SK-N-SH (cell line): ENCODE measurements at regions not wholly inside any gene's neighbourhood (a gene's known extent, or its start where the extent isn't known, plus 50 kb on each side); places are given as distances from the start of the nearest gene placed in this dataset.

ENCODE experiments used
- EP300 ChIP-seq, 2 experiments: IDR thresholded peaks; 2 replicates each; pipeline versions ENCODE4 v1.4.0 to v1.6.1; 2012; ENCODE audit warnings: borderline replicate concordance in 1 of 2, low read depth in 1 of 2, low read length in 1 of 2
- EZH2phosphoT487 ChIP-seq: fragments of 200-600 bp; sonication (generic); IDR thresholded peaks from 2 replicates; pipeline ENCODE4 v1.6.1; 2017; ENCODE audit warnings: low read depth, mixed run types, mild to moderate bottlenecking, antibody characterized with exemption, moderate library complexity, borderline replicate concordance
- GATA2 ChIP-seq: sonication (generic); formaldehyde crosslinking; IDR thresholded peaks from 2 replicates; pipeline ENCODE4 v1.5.0; 2020; ENCODE audit warnings: mild to moderate bottlenecking, missing genetic modification reagents
- NFIC ChIP-seq: IDR thresholded peaks from 2 replicates; pipeline ENCODE4 v1.4.0; 2012; ENCODE audit warnings: borderline replicate concordance
- RXRA ChIP-seq: IDR thresholded peaks from 2 replicates; pipeline ENCODE4 v1.4.0; 2012; ENCODE audit warnings: low read depth, mild to moderate bottlenecking, borderline replicate concordance
- TEAD4 ChIP-seq: IDR thresholded peaks from 2 replicates; pipeline ENCODE4 v1.4.0; 2012; ENCODE audit warnings: mild to moderate bottlenecking, borderline replicate concordance; ENCODE audit not compliant: insufficient read depth
- TF ChIP-seq, protein P1 (sequence below): fragments of 200-600 bp; sonication (generic); IDR thresholded peaks from 2 replicates; pipeline ENCODE4 v1.6.1; 2017; ENCODE audit warnings: antibody characterized with exemption, mild to moderate bottlenecking, moderate library complexity
- TF ChIP-seq, protein P2 (sequence below): IDR thresholded peaks from 2 replicates; pipeline ENCODE4 v1.4.0; 2012; ENCODE audit warnings: low read depth
- TF ChIP-seq, protein P3 (sequence below): IDR thresholded peaks from 2 replicates; pipeline ENCODE4 v1.6.1; 2012; ENCODE audit warnings: mild to moderate bottlenecking, low read depth, low read length, moderate library complexity
- TF ChIP-seq, protein P4 (sequence below): IDR thresholded peaks from 2 replicates; pipeline ENCODE4 v1.4.0; 2012; ENCODE audit warnings: low read depth, borderline replicate concordance
- TF ChIP-seq, protein P5 (sequence below): fragments of 150-350 bp; IDR thresholded peaks from 2 replicates; pipeline ENCODE4 v1.6.1; 2016; ENCODE audit warnings: mild to moderate bottlenecking, low read depth, low read length
- TF ChIP-seq, protein P6 (sequence below): IDR thresholded peaks from 2 replicates; pipeline ENCODE4 v1.4.0; 2012; ENCODE audit warnings: low read depth, borderline replicate concordance

DNA sequence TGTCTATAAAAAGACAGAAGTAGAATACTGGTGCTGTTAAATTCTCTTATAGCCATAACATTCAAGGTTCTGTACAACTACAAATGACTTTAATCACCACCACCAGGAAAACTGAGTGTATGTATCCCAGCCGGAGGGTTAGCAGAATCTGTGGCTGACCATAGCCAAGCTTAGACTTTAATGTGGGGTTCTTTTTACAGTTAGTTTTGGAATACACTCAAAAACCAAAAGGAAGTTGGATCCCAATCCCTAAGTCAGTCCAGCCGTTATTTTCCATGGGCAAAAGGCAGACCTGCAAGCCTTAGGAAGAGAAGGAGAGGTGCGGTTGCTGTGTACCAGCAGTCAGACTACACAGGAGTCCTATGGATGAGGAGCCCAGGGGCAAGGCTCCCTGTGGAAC, 179.8 kb downstream of the ENC1 start:
- TF ChIP-seq EZH2phosphoT487 (no peak), NFIC (no peak), TEAD4 (no peak), GATA2 (CRISPR knock-in tag) (no peak), RXRA (no peak), EP300 (IDR thresholded peaks at IDR 0.05; ENCODE audit: borderline replicate concordance in 1 of 2, low read depth in 1 of 2, low read length in 1 of 2) (no peak)
- TF ChIP-seq, protein P1, sequence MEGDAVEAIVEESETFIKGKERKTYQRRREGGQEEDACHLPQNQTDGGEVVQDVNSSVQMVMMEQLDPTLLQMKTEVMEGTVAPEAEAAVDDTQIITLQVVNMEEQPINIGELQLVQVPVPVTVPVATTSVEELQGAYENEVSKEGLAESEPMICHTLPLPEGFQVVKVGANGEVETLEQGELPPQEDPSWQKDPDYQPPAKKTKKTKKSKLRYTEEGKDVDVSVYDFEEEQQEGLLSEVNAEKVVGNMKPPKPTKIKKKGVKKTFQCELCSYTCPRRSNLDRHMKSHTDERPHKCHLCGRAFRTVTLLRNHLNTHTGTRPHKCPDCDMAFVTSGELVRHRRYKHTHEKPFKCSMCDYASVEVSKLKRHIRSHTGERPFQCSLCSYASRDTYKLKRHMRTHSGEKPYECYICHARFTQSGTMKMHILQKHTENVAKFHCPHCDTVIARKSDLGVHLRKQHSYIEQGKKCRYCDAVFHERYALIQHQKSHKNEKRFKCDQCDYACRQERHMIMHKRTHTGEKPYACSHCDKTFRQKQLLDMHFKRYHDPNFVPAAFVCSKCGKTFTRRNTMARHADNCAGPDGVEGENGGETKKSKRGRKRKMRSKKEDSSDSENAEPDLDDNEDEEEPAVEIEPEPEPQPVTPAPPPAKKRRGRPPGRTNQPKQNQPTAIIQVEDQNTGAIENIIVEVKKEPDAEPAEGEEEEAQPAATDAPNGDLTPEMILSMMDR = no peak
- TF ChIP-seq, protein P2, sequence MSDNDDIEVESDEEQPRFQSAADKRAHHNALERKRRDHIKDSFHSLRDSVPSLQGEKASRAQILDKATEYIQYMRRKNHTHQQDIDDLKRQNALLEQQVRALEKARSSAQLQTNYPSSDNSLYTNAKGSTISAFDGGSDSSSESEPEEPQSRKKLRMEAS = no peak
- TF ChIP-seq, protein P3, sequence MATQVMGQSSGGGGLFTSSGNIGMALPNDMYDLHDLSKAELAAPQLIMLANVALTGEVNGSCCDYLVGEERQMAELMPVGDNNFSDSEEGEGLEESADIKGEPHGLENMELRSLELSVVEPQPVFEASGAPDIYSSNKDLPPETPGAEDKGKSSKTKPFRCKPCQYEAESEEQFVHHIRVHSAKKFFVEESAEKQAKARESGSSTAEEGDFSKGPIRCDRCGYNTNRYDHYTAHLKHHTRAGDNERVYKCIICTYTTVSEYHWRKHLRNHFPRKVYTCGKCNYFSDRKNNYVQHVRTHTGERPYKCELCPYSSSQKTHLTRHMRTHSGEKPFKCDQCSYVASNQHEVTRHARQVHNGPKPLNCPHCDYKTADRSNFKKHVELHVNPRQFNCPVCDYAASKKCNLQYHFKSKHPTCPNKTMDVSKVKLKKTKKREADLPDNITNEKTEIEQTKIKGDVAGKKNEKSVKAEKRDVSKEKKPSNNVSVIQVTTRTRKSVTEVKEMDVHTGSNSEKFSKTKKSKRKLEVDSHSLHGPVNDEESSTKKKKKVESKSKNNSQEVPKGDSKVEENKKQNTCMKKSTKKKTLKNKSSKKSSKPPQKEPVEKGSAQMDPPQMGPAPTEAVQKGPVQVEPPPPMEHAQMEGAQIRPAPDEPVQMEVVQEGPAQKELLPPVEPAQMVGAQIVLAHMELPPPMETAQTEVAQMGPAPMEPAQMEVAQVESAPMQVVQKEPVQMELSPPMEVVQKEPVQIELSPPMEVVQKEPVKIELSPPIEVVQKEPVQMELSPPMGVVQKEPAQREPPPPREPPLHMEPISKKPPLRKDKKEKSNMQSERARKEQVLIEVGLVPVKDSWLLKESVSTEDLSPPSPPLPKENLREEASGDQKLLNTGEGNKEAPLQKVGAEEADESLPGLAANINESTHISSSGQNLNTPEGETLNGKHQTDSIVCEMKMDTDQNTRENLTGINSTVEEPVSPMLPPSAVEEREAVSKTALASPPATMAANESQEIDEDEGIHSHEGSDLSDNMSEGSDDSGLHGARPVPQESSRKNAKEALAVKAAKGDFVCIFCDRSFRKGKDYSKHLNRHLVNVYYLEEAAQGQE = no peak
- TF ChIP-seq, protein P4, sequence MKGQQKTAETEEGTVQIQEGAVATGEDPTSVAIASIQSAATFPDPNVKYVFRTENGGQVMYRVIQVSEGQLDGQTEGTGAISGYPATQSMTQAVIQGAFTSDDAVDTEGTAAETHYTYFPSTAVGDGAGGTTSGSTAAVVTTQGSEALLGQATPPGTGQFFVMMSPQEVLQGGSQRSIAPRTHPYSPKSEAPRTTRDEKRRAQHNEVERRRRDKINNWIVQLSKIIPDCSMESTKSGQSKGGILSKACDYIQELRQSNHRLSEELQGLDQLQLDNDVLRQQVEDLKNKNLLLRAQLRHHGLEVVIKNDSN = no peak
- TF ChIP-seq, protein P5, sequence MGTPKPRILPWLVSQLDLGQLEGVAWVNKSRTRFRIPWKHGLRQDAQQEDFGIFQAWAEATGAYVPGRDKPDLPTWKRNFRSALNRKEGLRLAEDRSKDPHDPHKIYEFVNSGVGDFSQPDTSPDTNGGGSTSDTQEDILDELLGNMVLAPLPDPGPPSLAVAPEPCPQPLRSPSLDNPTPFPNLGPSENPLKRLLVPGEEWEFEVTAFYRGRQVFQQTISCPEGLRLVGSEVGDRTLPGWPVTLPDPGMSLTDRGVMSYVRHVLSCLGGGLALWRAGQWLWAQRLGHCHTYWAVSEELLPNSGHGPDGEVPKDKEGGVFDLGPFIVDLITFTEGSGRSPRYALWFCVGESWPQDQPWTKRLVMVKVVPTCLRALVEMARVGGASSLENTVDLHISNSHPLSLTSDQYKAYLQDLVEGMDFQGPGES = no peak
- TF ChIP-seq, protein P6, sequence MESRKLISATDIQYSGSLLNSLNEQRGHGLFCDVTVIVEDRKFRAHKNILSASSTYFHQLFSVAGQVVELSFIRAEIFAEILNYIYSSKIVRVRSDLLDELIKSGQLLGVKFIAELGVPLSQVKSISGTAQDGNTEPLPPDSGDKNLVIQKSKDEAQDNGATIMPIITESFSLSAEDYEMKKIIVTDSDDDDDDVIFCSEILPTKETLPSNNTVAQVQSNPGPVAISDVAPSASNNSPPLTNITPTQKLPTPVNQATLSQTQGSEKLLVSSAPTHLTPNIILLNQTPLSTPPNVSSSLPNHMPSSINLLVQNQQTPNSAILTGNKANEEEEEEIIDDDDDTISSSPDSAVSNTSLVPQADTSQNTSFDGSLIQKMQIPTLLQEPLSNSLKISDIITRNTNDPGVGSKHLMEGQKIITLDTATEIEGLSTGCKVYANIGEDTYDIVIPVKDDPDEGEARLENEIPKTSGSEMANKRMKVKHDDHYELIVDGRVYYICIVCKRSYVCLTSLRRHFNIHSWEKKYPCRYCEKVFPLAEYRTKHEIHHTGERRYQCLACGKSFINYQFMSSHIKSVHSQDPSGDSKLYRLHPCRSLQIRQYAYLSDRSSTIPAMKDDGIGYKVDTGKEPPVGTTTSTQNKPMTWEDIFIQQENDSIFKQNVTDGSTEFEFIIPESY = no peak
